IMR-90 (cell line): ENCODE measurements at regions not wholly inside any gene's neighbourhood (a gene's known extent, or its start where the extent isn't known, plus 50 kb on each side); places are given as distances from the start of the nearest gene placed in this dataset.

ENCODE experiments used
- CTCF ChIP-seq: conservative IDR thresholded peaks from 2 replicates; pipeline ENCODE4 v1.5.1; 2012; ENCODE audit warnings: mild to moderate bottlenecking, low read depth, low read length, improper control_type of control experiment
- POLR2A ChIP-seq: IDR thresholded peaks from 2 replicates; pipeline ENCODE4 v1.6.1; 2012; ENCODE audit warnings: mild to moderate bottlenecking, low read depth, low read length

- TF ChIP-seq CTCF (no peak), POLR2A (no peak)
Observed at GRCh38 chr1:163258181-163258580, 55.5 kb upstream of the RGS5 start.
